IMR-90 (cell line): ENCODE measurements at regions not wholly inside any gene's neighbourhood (a gene's known extent, or its start where the extent isn't known, plus 50 kb on each side); places are given as distances from the start of the nearest gene placed in this dataset.

Source experiments
- ATAC-seq: fragments of 200-7000 bp; cut with Tn5 transposase; 2 replicates; pipeline ENCODE4 v1.9.1; 2020; ENCODE audit warnings: low read depth, mild to moderate bottlenecking, moderate library complexity
- BruUV-seq: library from RNA; stranded (reverse); fragments of 400-500 nt; replicated peaks from 2 replicates; lab custom pipeline; 2021; lab: Mats Ljungman, UMichigan
- CTCF ChIA-PET: fragments of 300-600 bp; formaldehyde crosslinking; extraction: SDS; loops from one replicate; lab custom pipeline; 2021; ENCODE audit warnings: antibody characterized with exemption; lab: Yijun Ruan, JAX
- POLR2A ChIA-PET: fragments of 300-600 bp; sonication (Branson Sonifier 250); formaldehyde crosslinking; loops from one replicate; lab custom pipeline; 2022; ENCODE audit warnings: antibody characterized with exemption; ENCODE audit not compliant: unreplicated experiment; lab: Charles Lee
- DNase-seq: peaks from one replicate; pipeline ENCODE4 v3.0.0; 2013
- H2AFZ ChIP-seq: replicated peaks from 2 replicates; pipeline ENCODE3; 2013; ENCODE audit warnings: low read length, mild to moderate bottlenecking; ENCODE audit not compliant: poor library complexity
- H2AK5ac ChIP-seq: 2 replicates; pipeline ENCODE4 v1.6.1; 2013; ENCODE audit warnings: low read depth, low read length, inconsistent platforms
- H2AK9ac ChIP-seq: replicated peaks from 2 replicates; pipeline ENCODE3; 2013; ENCODE audit warnings: mild to moderate bottlenecking, low read depth, low read length, moderate library complexity; ENCODE audit not compliant: poor library complexity
- H2BK120ac ChIP-seq: 2 replicates; pipeline ENCODE4 v1.6.1; 2013; ENCODE audit warnings: low read depth, low read length, inconsistent platforms
- H2BK15ac ChIP-seq: 3 replicates; pipeline ENCODE4 v1.6.1; 2013; ENCODE audit warnings: low read depth, low read length, inconsistent platforms
- H2BK20ac ChIP-seq: 2 replicates; pipeline ENCODE4 v1.6.1; 2013; ENCODE audit warnings: low read depth, mild to moderate bottlenecking, inconsistent platforms, low read length, moderate library complexity
- H2BK5ac ChIP-seq: 2 replicates; pipeline ENCODE4 v1.6.1; 2013; ENCODE audit warnings: mild to moderate bottlenecking, low read depth, low read length, inconsistent platforms; ENCODE audit not compliant: poor library complexity, severe bottlenecking
- H3K14ac ChIP-seq: replicated peaks from 2 replicates; pipeline ENCODE4 v1.6.1; 2013; ENCODE audit warnings: low read depth, low read length, inconsistent platforms
- H3K18ac ChIP-seq: 2 replicates; pipeline ENCODE4 v1.6.1; 2013; ENCODE audit warnings: low read depth, low read length, control low read depth
- H3K23ac ChIP-seq: 2 replicates; pipeline ENCODE4 v1.6.1; 2013; ENCODE audit warnings: low read depth, low read length, inconsistent platforms
- H3K27ac ChIP-seq: 2 replicates; pipeline ENCODE4 v1.5.1; 2013; ENCODE audit warnings: mild to moderate bottlenecking, control low read depth, low read length; ENCODE audit not compliant: insufficient read depth
- H3K27me3 ChIP-seq: 2 replicates; pipeline ENCODE4 v1.6.1; 2013; ENCODE audit warnings: low read length; ENCODE audit not compliant: control insufficient read depth, insufficient read depth
- H3K36me3 ChIP-seq: 2 replicates; pipeline ENCODE4 v1.6.1; 2013; ENCODE audit warnings: low read length, mixed read lengths; ENCODE audit not compliant: control insufficient read depth, insufficient read depth
- H3K4ac ChIP-seq: 2 replicates; pipeline ENCODE4 v1.6.1; 2013; ENCODE audit warnings: low read depth, low read length, inconsistent platforms
- H3K4me1 ChIP-seq: 2 replicates; pipeline ENCODE4 v1.6.1; 2013; ENCODE audit warnings: low read length, mixed read lengths; ENCODE audit not compliant: control insufficient read depth, insufficient read depth
- H3K4me2 ChIP-seq: 2 replicates; pipeline ENCODE4 v1.6.1; 2013; ENCODE audit warnings: low read depth, mild to moderate bottlenecking, control low read depth, low read length, moderate library complexity
- H3K4me3 ChIP-seq: 2 replicates; pipeline ENCODE4 v1.5.1; 2013; ENCODE audit warnings: low read depth, mild to moderate bottlenecking, control low read depth, low read length, moderate library complexity; ENCODE audit not compliant: insufficient read depth
- H3K56ac ChIP-seq: 2 replicates; pipeline ENCODE4 v1.6.1; 2013; ENCODE audit warnings: low read length, inconsistent platforms; ENCODE audit not compliant: insufficient read depth; ENCODE audit errors: extremely low read depth
- H3K79me1 ChIP-seq, 2 experiments: 2 replicates each; pipeline ENCODE4 v1.6.1; 2013; ENCODE audit warnings: low read length in 2 of 2, inconsistent platforms in 1 of 2, low read depth in 1 of 2
- H3K9ac ChIP-seq: 2 replicates; pipeline ENCODE4 v1.6.1; 2013; ENCODE audit warnings: low read depth, low read length, control low read depth
- H3K9me1 ChIP-seq: 2 replicates; pipeline ENCODE4 v1.6.1; 2013; ENCODE audit warnings: low read length, inconsistent platforms; ENCODE audit not compliant: insufficient read depth
- H3K9me3 ChIP-seq: 2 replicates; pipeline ENCODE4 v1.6.1; 2013; ENCODE audit warnings: low read length; ENCODE audit not compliant: control insufficient read depth, insufficient read depth
- H4K20me1 ChIP-seq: 2 replicates; pipeline ENCODE4 v1.6.1; 2013; ENCODE audit warnings: low read length, inconsistent platforms; ENCODE audit not compliant: insufficient read depth
- H4K5ac ChIP-seq: 2 replicates; pipeline ENCODE4 v1.6.1; 2013; ENCODE audit warnings: mild to moderate bottlenecking, low read depth, low read length, control low read depth
- H4K8ac ChIP-seq, 2 experiments: 2 replicates each; pipeline ENCODE4 v1.6.1; 2013; ENCODE audit warnings: low read depth in 2 of 2, low read length in 2 of 2, control low read depth in 1 of 2, inconsistent platforms in 1 of 2
- H4K91ac ChIP-seq: 2 replicates; pipeline ENCODE4 v1.6.1; 2013; ENCODE audit warnings: low read depth, low read length, inconsistent platforms; ENCODE audit not compliant: insufficient read depth
- CTCF ChIP-seq: conservative IDR thresholded peaks from 2 replicates; pipeline ENCODE4 v1.5.1; 2012; ENCODE audit warnings: mild to moderate bottlenecking, low read depth, low read length, improper control_type of control experiment
- POLR2A ChIP-seq: IDR thresholded peaks from 2 replicates; pipeline ENCODE4 v1.6.1; 2012; ENCODE audit warnings: mild to moderate bottlenecking, low read depth, low read length
- SMC3 ChIP-seq: fragments of 150-350 bp; IDR thresholded peaks from 2 replicates; pipeline ENCODE4 v1.6.1; 2016; ENCODE audit warnings: low read depth, mild to moderate bottlenecking, antibody characterized with exemption, low read length, moderate library complexity
- WGBS, 2 experiments: methylation state at CpG; one replicate each; pipeline versions ENCODE4 v1.1.5 to v1.1.7; 2013; ENCODE audit warnings: missing lambda C conversion rate in 2 of 2; ENCODE audit not compliant: insufficient read length in 1 of 2; ENCODE audit errors: extremely low coverage in 2 of 2; 5-methylcytosine and 5-hydroxymethylcytosine counted together
- dilution Hi-C: fragments of 300-500 bp; cut with HindIII; formaldehyde crosslinking; loops from one replicate; pipeline ENCODE4 v1.14.3; 2018; ENCODE audit warnings: low sequenced_read_pairs; ENCODE audit not compliant: unreplicated experiment
- in situ Hi-C: fragments of 300-500 bp; cut with MboI; formaldehyde crosslinking; loops from 3 replicates; pipeline ENCODE4 v1.14.3; 2019; ENCODE audit warnings: low sequenced_read_pairs, inconsistent platforms, mixed read lengths
- intact Hi-C: fragments of 100-400 bp; cut with micrococcal nuclease; formaldehyde crosslinking; loops from 2 replicates; pipeline ENCODE4 v1.10.0; 2022
- TF ChIP-seq, protein P1 (sequence below): fragments of 150-350 bp; IDR thresholded peaks from 2 replicates; pipeline ENCODE4 v1.6.1; 2017; ENCODE audit warnings: mild to moderate bottlenecking, antibody characterized with exemption, low read length, low read depth

GRCh38 chr11:70899616-70900015 is 352.8 kb downstream of the SHANK2 start:
- no peaks in the 10 kb centered on the region for H3K79me1 ChIP-seq
- no peak for DNase-seq
- no peak overlapping the region for H4K5ac ChIP-seq
- H4K8ac ChIP-seq: no peak overlapping the region
- H3K4me2 ChIP-seq: no peak overlapping the region
- H3K18ac ChIP-seq: no peak overlapping the region
- no peak overlapping the region for H3K14ac ChIP-seq
- no peak overlapping the region for H2BK5ac ChIP-seq
- no peaks in the 10 kb centered on the region for H4K20me1 ChIP-seq
- H2BK15ac ChIP-seq: no peak overlapping the region
- ChIA-PET CTCF (no interaction called here), POLR2A (no interaction called here)
- no peaks in the 10 kb centered on the region for H3K4me1 ChIP-seq
- in situ Hi-C loops (no loop called here), dilution Hi-C loops (no loop called here), intact Hi-C loops (no loop called here)
- no peak overlapping the region for H3K4me3 ChIP-seq
- no peaks in the 10 kb centered on the region; the same call in 1 of the 2 replicates for H3K9me1 ChIP-seq
- H3K27me3 ChIP-seq: no peaks in the 10 kb centered on the region
- H4K91ac ChIP-seq: no peak overlapping the region
- no peak overlapping the region for H2BK120ac ChIP-seq
- H3K4ac ChIP-seq: no peak overlapping the region
- no TSS peak for BruUV-seq
- TF ChIP-seq CTCF (no peak), SMC3 (no peak), POLR2A (no peak)
- TF ChIP-seq, protein P1, sequence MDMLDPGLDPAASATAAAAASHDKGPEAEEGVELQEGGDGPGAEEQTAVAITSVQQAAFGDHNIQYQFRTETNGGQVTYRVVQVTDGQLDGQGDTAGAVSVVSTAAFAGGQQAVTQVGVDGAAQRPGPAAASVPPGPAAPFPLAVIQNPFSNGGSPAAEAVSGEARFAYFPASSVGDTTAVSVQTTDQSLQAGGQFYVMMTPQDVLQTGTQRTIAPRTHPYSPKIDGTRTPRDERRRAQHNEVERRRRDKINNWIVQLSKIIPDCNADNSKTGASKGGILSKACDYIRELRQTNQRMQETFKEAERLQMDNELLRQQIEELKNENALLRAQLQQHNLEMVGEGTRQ: no peak
- H2BK20ac ChIP-seq: no peak overlapping the region
- no peak overlapping the region for H3K9ac ChIP-seq
- H2AK9ac ChIP-seq: no peak overlapping the region
- WGBS, 2 experiments: 82% methylated on average over 2 of the region's 6 CpGs; no CpG with 5 or more reads in 1 of the 2 experiments
- H3K27ac ChIP-seq: no peak overlapping the region
- no peaks in the 10 kb centered on the region for H3K36me3 ChIP-seq
- no peak overlapping the region for H2AK5ac ChIP-seq
- H2AFZ ChIP-seq: no peak overlapping the region
- no peak for ATAC-seq
- no peak overlapping the region for H3K56ac ChIP-seq
- no peak overlapping the region for H3K23ac ChIP-seq
- H3K9me3 ChIP-seq: peaks cover 10% of the 10 kb centered on the region
